Liver (tissue), 3 donors: ENCODE measurements at regions not wholly inside any gene's neighbourhood (a gene's known extent, or its start where the extent isn't known, plus 50 kb on each side); places are given as distances from the start of the nearest gene placed in this dataset.

Source experiments
- GABPA ChIP-seq, 2 donors: IDR thresholded peaks in 1 of 2; conservative IDR thresholded peaks in 1 of 2; 2 replicates each; pipeline ENCODE4 v1.6.1; 2016; ENCODE audit warnings: antibody characterized with exemption in 2 of 2, mild to moderate bottlenecking in 1 of 2, moderate library complexity in 1 of 2
- SP1 ChIP-seq: IDR thresholded peaks from 2 replicates; pipeline ENCODE4 v1.6.1; 2018; ENCODE audit warnings: antibody characterized with exemption, mild to moderate bottlenecking
- YY1 ChIP-seq: IDR thresholded peaks from 2 replicates; pipeline ENCODE4 v1.6.1; 2016; ENCODE audit warnings: antibody characterized with exemption, mild to moderate bottlenecking
- TF ChIP-seq, protein P1 (sequence below): IDR thresholded peaks from 2 replicates; pipeline ENCODE4 v1.6.1; 2016; ENCODE audit warnings: antibody characterized with exemption
- TF ChIP-seq, protein P2 (sequence below): fragments of 150-350 bp; IDR thresholded peaks from 2 replicates; pipeline ENCODE4 v1.5.1; 2017; ENCODE audit warnings: improper control_type of control experiment, low read depth, low read length; ENCODE audit not compliant: missing input control
- TF ChIP-seq, protein P3 (sequence below): IDR thresholded peaks from 2 replicates; pipeline ENCODE4 v1.6.1; 2016; ENCODE audit warnings: antibody characterized with exemption
- TF ChIP-seq, protein P4 (sequence below): IDR thresholded peaks from 2 replicates; pipeline ENCODE4 v1.6.1; 2016; ENCODE audit warnings: antibody characterized with exemption
- donor health status: healthy.
- donor health status: healthy.

DNA sequence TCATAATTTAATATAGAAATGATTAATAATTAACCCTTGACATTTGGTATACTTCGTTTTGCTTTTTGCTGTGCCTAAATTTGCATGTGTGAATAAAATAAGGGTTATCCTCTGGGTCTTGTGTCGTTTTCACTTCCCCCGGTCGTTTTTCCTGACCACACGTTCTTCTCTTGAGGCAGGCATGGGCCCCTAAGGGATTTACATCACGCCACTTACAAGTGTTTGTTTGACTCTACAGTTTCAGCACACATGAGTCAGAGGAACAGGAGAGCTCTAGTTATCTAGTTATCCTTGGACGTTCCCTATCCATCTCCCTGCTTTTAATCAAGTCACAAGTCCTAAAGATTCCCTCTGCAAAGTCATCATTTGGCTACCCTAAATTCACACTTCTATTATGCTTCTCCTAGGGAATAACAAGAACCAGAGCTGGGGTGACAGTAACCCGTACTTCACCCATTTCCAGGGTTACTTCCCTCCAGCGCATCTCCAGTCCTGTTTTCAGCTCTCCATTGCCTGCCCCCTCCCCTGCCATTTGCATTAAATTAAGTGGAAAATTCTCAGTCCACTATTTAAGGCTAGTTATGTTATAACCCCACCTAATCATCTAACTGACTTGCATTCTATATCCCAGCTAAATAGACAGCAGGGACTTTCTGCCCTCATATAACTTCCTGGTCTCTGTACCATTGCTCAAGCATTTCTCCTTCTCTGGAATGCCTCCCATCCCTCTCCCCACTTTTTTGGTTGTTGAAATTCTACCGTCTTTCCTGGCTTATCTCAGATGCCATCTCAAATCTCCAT, 206.9 kb downstream of the PTEN start:
- TF ChIP-seq, protein P1, sequence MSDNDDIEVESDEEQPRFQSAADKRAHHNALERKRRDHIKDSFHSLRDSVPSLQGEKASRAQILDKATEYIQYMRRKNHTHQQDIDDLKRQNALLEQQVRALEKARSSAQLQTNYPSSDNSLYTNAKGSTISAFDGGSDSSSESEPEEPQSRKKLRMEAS, result no peak
- TF ChIP-seq, protein P2, sequence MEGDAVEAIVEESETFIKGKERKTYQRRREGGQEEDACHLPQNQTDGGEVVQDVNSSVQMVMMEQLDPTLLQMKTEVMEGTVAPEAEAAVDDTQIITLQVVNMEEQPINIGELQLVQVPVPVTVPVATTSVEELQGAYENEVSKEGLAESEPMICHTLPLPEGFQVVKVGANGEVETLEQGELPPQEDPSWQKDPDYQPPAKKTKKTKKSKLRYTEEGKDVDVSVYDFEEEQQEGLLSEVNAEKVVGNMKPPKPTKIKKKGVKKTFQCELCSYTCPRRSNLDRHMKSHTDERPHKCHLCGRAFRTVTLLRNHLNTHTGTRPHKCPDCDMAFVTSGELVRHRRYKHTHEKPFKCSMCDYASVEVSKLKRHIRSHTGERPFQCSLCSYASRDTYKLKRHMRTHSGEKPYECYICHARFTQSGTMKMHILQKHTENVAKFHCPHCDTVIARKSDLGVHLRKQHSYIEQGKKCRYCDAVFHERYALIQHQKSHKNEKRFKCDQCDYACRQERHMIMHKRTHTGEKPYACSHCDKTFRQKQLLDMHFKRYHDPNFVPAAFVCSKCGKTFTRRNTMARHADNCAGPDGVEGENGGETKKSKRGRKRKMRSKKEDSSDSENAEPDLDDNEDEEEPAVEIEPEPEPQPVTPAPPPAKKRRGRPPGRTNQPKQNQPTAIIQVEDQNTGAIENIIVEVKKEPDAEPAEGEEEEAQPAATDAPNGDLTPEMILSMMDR, result no peak
- TF ChIP-seq YY1, result no peak
- TF ChIP-seq, protein P3, sequence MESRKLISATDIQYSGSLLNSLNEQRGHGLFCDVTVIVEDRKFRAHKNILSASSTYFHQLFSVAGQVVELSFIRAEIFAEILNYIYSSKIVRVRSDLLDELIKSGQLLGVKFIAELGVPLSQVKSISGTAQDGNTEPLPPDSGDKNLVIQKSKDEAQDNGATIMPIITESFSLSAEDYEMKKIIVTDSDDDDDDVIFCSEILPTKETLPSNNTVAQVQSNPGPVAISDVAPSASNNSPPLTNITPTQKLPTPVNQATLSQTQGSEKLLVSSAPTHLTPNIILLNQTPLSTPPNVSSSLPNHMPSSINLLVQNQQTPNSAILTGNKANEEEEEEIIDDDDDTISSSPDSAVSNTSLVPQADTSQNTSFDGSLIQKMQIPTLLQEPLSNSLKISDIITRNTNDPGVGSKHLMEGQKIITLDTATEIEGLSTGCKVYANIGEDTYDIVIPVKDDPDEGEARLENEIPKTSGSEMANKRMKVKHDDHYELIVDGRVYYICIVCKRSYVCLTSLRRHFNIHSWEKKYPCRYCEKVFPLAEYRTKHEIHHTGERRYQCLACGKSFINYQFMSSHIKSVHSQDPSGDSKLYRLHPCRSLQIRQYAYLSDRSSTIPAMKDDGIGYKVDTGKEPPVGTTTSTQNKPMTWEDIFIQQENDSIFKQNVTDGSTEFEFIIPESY, result no peak
- TF ChIP-seq GABPA (IDR thresholded peaks at IDR 0.05 in 1 of 2, conservative IDR thresholded peaks at IDR 0.05 in 1 of 2), result no peak
- no peak for TF ChIP-seq SP1
- TF ChIP-seq, protein P4, sequence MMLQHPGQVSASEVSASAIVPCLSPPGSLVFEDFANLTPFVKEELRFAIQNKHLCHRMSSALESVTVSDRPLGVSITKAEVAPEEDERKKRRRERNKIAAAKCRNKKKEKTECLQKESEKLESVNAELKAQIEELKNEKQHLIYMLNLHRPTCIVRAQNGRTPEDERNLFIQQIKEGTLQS, result no peak
